GM12874 (cell line): ENCODE measurements at regions not wholly inside any gene's neighbourhood (a gene's known extent, or its start where the extent isn't known, plus 50 kb on each side); places are given as distances from the start of the nearest gene placed in this dataset.

ENCODE experiments used
- CTCF ChIP-seq: IDR thresholded peaks from 2 replicates; pipeline ENCODE4 v1.5.1; 2011; ENCODE audit warnings: low read depth, mild to moderate bottlenecking, control low read depth, low read length, moderate library complexity; ENCODE audit not compliant: insufficient read depth

GRCh38 chr6:145507239-145507638 is 228.1 kb downstream of the EPM2A start:
- no peak for TF ChIP-seq CTCF

GRCh38 chr6:145508107-145508506 is 227.2 kb downstream of the EPM2A start:
- peak; percentile 42; the same call in 1 of the 2 replicates for TF ChIP-seq CTCF

- no peak for TF ChIP-seq CTCF
Measured at GRCh38 chr6:145517492-145517891, 217.8 kb downstream of the EPM2A start.

GRCh38 chr6:145525038-145525437 is 210.3 kb downstream of the EPM2A start:
- TF ChIP-seq CTCF = no peak

GRCh38 chr6:145529582-145529981 is 205.7 kb downstream of the EPM2A start:
- TF ChIP-seq CTCF = no peak

DNA sequence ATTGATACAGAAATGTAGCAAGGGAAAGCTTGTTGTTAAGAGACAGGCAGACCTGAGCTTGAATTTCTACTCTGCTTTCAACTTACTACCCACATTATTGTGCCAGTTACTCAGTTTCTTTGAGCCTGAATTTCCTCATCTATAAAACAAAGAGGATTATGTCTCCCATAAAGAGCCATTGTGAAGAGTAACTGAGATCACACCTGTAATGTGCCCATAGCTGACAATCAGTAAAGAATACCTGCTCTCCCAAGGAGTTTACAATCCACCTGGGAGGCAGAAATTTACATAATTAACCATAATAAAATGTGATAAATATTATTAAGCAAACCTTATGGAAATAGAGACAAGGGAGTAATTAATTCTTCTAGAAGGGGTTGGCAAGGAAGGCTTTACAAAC is 204.9 kb downstream of the EPM2A start:
- TF ChIP-seq CTCF = no peak

DNA sequence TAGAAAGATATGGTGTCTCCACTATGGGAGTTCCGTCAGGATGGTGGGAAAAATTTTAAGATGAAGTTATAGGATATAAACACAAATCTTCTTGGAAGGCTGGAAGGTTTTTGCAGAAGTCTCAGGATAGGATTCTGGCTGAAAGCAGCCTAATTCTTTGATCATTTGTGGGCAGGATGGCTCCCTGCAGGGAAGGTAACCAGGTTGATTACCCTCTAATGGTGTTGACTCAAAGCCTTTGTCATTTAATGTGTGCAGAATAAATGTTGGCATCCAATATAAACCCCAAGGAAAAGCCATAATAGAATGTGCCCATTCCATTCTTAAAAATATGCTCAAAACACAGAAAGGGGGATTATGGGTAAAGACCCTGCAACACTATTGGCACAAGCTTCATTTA is 204.3 kb downstream of the EPM2A start:
- TF ChIP-seq CTCF = no peak

DNA sequence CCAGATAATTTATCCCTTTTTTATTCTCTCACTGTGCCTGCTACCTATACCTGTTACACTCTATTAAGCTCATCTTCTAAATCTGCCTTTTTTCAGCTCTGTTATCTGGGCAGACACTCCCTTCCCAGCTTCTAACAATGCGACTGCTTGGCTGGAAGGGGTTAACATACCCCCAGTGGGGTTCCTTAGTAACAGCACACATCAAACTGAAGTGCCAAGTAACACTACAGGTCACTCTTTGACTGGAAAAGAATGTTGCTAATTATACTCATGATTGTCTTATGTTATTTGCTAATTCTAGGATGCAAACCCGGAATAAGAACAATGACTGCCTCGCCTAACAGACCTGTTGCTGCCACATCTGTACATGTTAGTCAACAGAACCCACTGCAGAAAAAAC is 203.5 kb downstream of the EPM2A start:
- no peak for TF ChIP-seq CTCF
